M059J (cell line): ENCODE measurements at regions not wholly inside any gene's neighbourhood (a gene's known extent, or its start where the extent isn't known, plus 50 kb on each side); places are given as distances from the start of the nearest gene placed in this dataset.
A peak's percentile ranks its signal among the peaks of the same experiment; 100 is the strongest.

Source experiments
- DNase-seq: peaks from one replicate; pipeline ENCODE4 v3.0.0-alpha.2; 2012; ENCODE audit warnings: low read depth

DNA sequence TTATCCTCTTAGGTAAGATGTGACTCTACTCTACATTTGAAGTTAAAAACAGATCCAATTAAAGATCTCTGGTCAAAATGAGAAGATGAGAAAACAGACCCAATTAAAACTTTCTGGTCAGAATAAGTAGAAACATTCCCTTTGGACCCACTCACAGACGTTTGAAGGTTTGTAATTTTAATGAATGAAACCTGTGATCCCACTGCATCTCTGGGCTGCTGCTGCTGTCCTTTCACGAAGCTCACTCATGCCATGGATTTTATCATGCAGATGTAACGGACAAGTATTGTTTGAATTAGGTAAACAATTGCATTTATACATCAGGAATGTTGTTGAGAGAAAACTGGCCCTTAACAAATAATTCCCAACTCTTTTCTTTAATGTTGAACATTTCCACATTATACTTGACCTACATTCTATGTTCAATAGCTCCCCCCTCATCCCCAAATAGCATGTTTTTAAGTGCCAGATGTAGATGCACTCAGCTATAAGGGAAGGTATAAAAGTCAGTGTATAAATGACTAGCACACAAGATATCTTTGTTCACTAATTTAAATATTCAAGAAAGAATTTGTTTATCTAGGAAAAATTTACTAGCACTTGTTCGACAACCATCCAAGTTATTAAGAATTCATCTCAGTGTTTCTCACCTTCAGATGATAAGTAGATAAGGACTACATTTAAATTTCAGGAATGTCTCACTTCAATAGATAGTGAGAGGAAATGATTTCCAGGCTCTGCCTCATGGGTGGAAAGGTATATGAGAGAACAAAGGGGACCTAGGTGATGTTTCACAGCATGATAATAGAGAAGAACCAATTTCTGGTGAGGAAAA, 202.3 kb upstream of the LMNTD1 start:
- DNase-seq, result no peak

DNA sequence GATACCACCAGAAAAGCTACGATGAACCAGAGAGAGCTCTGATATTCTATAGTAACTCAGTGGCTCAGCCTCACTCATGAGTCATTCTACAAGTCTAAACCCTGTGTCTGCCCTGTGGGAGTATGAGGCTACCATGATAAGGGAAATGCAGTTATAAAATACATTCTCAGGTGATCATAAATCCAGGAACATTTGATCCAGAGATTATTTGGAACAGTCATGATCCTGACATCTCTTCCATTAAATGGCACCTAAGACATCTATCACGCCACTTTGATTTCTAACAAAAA, 202.6 kb upstream of the RASSF8 start:
- DNase-seq, result no peak

DNA sequence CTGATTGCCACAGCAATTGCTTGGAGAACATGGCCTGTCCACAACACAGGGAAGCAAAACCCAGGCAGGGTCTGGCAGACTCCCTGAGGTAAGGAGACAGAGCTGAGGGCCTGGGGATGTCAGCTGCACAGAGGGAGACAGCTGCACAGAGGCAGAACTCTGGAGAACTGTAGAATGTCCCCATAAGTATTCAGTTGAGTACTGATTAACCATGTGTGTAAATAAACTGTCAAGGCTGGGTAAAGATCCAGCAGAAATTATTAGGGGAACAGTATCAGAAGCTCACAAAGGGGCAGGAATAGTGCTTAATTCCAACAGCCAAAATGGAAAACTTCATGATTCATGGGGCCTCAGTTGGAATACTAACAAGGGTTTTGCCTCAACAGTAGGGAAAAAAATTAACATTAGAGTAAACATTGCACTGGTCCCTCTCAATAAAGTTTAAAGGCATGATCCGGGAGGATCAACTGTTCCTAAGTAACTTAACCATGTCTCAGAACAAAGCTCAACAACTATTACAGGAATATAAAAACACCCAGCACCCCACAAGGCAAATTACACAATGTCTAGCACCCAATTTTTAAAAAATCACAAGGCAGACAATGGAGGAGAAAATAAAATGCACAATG, 201.3 kb upstream of the RASSF8 start:
- no peak for DNase-seq

- DNase-seq, result peak; percentile 46
These were observed 198.7 kb upstream of the RASSF8 start for GRCh38 chr12:25759752-25760151.

GRCh38 chr12:25761356-25761755, 197.1 kb upstream of the RASSF8 start:
- no peak for DNase-seq

- no peak for DNase-seq
These were observed 194.1 kb upstream of the RASSF8 start for GRCh38 chr12:25764409-25764808.

GRCh38 chr12:25764892-25765291, 193.6 kb upstream of the RASSF8 start:
- DNase-seq, result peak; percentile 26

DNA sequence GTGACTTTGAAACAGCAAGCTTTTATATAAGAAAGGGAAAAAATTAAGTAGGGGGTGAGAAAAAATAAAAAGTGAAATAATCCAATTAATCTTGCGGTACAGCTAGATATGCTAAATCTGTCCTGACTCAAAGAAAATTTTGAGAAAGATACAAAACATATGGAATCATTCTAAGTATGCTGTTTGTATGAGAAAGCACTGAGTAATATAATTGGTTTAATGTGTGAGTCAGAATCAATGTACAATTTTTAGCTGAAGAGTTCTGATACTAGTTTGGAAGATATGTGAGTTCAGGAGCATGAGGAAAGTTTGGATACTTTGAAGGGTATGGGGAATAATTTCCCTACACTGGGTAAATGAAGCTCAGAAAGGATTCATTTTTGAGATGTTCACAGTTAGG, 190.9 kb upstream of the RASSF8 start:
- DNase-seq, result no peak

DNA sequence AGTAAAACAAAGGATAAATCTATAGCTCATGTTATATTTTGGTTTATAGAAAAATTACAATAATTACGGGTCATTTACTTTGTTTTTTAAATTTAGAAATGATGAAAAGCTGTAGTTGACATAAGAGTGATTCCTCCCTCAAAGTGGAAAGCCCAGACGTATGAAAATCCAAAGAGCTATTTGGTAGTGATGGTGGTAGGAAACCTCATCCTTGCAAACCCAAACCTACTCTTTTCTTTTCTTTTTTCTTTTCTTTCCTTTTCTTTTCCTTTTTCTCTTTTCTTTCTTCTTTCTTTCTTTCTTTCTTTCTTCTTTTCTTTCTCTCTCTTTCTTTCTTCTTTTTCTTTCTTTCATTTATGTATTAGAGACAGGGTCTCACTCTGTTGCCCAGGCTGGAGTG, 190.3 kb upstream of the RASSF8 start:
- DNase-seq, result no peak

DNA sequence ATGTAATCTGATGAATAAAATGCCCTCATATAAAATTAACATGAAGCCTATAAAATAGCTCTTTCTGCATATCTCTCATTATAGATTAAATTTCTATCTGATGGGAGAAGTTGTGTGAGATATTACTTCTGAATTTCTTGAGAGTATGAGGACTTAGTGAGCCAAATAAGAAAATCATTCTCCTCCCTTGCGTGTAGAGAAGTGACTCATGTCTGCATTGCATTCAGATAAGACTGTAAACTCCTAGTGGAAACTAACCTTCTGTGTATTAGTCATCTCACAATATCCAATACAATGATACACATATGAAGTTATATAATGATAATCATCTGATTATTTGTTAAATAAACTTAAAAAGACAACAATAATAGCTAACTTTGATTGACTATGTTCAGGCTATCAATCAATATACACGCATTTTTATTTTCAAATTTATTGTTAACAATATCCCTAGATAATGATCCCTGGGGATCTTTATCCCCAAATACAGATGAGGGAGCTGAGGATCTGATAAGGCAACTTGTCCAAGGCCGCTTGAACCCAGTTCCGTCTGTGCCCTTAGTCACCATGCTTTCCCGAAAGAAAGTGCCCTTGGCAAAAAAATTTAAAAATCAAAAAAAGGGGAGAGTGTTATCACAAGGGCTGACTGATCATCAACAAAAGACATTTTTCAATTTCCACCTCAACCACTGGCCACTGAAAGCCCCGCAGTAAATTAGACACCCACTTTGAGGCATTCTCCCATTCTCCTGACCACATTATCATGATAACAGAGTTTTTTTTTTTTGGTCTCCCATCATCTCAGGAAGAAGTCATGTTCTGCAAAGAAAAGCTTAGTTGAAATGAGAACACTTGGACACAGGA, 189.2 kb upstream of the RASSF8 start:
- peak; percentile 79 for DNase-seq

DNA sequence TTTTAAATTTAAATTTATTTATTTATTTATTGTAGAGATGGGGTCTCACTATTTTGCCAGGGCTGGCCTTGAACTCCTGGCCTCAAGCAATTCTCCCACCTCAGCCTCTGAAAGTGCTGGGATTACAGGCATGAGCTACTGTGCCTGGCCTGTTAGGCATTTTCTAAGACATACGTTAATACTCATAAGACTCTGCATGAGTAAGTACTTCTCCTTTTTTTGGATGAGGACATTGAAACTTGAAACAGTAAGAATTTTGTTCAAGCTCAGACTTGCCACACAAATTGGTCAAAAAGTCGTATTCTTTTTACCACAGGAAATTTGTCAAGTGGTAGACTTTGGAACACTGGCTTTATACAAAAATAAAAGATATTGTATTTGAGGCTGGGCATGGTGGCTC, 187.4 kb upstream of the RASSF8 start:
- no peak for DNase-seq

GRCh38 chr12:25771476-25771875, 187.0 kb upstream of the RASSF8 start:
- DNase-seq, result no peak

- peak; percentile 93 for DNase-seq
These were observed 182.5 kb upstream of the RASSF8 start for GRCh38 chr12:25775968-25776367.

- DNase-seq, result no peak
These were observed 177.7 kb upstream of the RASSF8 start for GRCh38 chr12:25780771-25781170.

- DNase-seq, result no peak
These were observed 177.2 kb upstream of the RASSF8 start for GRCh38 chr12:25781232-25781631.

DNA sequence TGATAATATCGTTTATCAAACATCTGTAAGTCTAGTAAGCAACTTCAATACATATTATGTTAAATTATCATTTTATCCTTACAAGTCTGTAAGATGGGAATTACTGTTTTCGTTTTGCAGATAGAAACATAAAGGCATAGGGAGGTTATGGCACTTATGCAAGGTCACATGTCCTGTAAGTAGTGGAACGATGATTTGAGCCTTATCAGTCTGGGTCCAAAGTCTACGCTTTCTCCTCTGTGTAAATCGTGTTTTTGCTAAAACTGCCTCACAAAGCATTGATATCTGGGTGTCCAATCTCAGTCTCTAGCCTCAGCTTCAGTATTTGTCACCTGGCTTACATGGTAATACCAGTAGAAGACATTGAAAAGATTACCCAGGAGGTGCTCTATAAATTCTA, 174.9 kb upstream of the RASSF8 start:
- DNase-seq, result no peak

DNA sequence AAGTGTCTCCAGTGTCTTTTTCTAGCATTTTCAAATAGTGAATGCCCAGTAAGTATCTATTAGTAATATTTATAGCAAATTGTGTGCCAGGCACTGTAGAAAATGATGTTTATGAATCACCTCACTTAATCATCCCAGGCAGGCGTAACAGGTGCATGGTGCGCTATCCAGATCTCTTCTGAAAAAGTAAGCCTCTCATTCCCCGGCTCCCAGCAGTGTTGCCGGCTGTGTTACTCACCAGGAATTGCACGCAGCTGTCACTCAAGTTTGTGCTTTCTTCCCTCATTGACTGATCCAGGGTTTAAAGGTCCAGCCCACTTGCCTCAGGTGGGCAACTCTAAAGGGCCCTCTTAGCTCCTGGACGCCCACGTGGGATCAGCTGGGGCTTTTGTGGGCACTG, 173.8 kb upstream of the RASSF8 start:
- DNase-seq, result no peak

- no peak for DNase-seq
These were observed 173.3 kb upstream of the RASSF8 start for GRCh38 chr12:25785134-25785533.

GRCh38 chr12:25787701-25788100, 170.8 kb upstream of the RASSF8 start:
- no peak for DNase-seq

GRCh38 chr12:25788707-25789442, 169.6 kb upstream of the RASSF8 start:
- no peak for DNase-seq

GRCh38 chr12:25789541-25789944, 168.9 kb upstream of the RASSF8 start:
- DNase-seq, result no peak

- no peak for DNase-seq
These were observed 166.5 kb upstream of the RASSF8 start for GRCh38 chr12:25792031-25792430.
